DMS53 (cell line): ENCODE measurements at regions not wholly inside any gene's neighbourhood (a gene's known extent, or its start where the extent isn't known, plus 50 kb on each side); places are given as distances from the start of the nearest gene placed in this dataset.
A peak's percentile ranks its signal among the peaks of the same experiment; 100 is the strongest.
"Not testable (repeated sequence)": the region's sequence is repeated elsewhere in the genome, so short reads cannot be mapped to it uniquely, and the experiment has no call there.

ENCODE experiments used
- DNase-seq: peaks from one replicate; lab custom pipeline; 2025; lab: John Stamatoyannopoulos, UW

DNA sequence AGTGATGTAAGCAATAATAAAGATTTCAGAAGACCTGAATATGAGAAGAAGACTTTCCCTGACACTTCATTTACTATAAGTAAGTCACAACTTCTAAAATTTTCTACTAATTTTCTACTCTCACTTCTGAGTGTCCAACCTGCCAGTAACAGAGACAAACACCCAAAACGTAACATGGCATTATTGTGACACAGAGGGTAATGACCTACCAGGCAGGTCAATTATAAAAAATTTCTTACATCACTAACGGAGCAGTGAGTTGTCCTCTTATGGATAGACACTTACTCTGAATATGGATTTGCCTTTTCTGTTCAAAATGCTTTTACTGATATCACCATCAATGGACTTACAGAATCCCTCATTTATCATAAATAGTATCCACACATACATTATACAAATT is 405.9 kb upstream of the MAGEB16 start:
- DNase-seq: no peak

DNA sequence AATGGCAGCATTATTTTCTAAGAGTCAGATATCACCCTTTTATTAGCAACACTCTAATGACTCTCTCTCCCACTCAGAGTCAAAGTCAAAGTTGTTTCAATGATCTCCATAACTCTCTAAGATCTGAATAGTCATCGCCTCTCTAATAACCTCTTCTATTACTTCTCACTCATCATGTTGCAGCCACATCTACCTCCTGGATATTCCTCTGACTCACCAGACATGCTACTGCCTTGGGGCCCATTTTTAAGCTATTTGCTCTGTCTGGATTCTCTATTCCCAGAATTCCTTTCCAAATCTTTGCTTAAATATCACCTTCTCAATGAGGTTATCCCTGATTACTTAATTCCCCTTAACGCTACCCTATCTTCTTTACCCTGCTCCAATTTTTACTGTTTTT is 391.8 kb upstream of the MAGEB16 start:
- no peak for DNase-seq

DNA sequence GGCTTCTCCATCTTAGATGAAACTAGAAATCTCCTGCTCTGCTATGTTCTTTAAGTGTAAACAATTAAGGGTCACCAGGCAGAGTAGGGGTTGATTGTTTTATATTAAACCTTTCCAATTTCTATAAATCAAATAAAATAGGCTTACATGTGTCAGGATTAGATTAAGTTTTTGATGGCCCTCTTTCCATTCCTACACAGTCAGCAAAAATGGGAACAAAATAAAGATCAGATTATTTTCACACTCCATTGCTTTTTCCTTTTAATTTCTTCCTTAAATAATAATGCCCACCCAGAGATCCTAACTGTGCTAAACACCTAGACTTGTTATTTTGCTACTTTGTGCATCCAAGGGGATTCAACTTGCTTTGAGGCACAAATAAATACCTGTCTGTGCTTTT is 381.4 kb upstream of the MAGEB16 start:
- no peak for DNase-seq

DNA sequence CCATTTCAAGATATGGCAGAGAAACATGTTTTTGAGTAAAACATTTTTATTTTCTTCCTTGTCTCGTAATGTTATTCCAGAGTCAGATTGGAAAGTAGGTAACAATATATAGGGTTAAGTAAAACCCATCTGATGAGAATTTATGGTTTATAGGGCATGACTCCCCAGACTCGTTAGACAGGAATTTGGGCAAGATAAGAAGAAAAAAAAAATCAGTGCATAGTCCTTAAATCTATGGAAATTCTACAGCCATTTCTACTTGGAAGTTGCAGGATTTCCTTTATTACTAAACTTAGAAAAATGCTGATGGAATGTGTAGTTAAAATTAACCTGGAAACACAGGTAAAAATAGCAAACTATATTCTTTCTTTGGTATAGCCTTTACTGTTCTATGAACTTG is 366.1 kb upstream of the MAGEB16 start:
- DNase-seq: no peak

DNA sequence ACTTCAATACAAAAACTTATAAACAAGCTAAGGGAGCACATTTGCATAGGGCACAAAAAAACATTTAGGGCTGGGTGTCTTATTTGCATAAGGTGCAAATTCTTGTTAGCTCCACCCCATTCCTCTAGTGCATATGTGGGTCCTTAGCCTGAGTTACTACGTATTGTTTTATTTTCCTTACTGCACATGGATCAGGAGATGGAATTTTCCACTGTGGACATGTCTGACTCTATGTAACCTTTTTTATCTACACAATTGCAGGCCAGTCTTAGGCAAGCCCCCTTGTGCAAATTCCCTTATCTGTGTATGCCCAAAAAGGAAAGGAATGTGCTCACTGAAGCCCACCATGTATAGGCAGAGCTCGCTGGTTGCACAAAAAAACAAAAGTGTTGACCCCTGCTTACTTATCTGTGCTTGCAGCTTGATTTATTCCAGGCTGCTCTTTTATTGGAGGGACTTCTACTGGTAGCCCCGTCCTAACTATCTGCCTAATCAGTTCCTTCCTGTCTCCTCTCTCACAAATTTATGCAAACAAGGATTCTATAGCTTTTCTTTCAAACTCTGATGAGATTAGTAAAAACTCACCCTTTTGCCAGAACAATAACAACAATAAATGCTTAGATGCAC is 359.0 kb upstream of the MAGEB16 start:
- DNase-seq: peak; percentile 48

DNA sequence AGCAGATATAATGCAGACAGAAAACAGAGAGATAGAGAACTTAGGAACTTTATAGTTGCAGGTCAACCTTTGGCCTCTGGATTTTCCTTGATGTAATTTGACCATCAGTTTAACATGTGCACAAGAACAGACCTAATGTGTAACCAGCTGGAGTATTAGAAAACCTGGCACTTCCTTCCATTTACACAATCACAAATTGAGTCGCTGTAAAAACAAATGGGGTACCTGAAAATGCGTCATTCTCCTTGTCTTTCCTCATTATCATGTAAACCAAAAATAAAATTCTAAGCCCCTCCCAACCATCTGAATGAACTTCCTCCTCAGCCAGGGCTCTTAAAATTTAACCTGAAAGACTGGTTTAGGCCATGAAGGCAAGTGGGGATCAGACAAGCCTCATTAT is 358.4 kb upstream of the MAGEB16 start:
- DNase-seq: peak; percentile 80

DNA sequence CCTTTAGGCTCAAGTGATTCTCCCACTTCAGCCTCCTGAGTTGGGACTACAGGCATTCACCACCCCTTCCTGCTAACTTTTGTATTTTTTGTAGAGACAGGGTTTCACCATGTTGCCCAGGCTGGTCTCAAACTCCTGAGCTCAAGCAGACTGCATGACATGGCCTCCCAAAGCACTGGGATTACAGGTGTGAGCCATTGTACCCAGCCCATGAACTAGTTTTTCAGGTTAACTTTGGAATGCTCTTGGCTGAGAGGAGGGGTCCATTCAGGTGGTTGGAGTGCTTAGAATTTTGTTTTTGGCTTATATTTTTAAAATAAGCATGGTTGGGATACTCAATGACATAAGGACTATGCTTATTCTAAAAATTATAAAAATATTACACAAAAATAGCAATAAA is 355.7 kb upstream of the MAGEB16 start:
- DNase-seq: peak; percentile 20

DNA sequence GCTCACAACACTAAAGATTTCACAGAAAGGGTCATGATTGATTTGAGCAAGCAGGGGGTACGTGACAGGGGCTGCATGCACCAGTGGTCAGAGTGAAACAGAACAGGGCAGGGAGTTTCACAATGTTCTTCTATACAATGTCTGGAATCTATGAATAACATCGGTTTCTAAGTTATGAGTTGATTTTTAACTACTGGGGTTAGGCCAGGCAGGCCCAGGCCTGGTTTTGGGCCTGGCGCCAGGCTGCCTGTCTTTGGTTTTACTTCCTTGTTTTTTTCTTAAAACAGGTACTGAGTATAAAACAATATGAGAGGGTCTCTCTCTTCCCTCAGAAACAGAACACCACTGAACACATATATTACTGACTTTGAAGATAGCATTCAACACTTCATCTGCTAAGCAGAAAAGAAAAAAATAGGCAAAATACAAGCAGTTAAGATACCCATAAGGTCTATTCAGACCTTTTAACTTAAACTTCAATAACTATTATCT is 355.0 kb upstream of the MAGEB16 start:
- DNase-seq: peak; percentile 21

DNA sequence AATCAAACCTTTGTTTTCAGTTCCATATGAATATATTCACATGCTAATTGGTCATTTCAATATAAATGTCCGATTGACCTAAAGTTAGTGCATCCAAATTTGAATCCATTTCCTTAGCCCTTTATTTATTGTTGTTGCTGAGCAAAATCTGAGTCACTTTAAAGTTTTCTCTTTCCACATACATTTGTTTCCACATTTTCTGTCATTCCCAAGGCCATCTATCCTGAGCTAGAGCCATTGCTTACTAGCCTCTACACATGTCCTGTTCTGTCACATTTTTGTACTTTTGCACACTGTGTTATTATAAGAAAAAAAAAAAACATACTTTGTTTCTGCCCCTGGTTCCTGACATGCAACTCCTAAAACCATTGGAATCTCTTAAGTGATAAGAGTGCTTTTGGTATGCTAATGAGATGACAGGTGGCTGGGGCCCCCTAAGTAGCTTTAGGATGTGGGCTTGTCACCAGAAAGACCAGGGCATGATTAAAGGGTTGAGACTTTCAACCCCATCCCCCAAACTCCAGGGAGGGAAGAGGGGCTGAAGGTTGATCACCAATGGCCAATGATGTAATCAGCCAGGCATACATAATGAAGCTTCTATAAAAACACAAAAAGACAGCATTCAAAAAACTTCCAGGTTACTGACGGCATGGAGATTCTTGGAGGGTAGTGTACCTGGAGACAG is 353.3 kb upstream of the MAGEB16 start:
- no peak for DNase-seq

DNA sequence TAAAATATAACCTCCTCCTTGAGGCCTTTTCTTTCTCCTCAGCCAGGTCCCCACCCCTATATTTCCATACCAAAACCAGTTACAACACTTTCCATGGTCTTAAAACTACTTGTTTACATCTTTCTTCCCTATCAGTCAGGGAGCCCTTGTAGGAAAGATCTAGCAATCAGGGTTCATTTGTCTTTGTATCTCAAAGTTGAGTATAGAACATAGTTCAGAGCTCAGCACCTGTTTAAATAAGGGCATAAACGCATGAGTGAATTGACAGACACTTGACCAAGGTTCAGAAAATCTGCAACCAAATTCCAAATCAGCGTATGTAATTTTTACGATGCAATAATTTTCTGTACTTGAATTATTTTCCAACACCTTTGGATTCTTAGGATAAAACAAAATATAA is 352.2 kb upstream of the MAGEB16 start:
- peak; percentile 56 for DNase-seq

DNA sequence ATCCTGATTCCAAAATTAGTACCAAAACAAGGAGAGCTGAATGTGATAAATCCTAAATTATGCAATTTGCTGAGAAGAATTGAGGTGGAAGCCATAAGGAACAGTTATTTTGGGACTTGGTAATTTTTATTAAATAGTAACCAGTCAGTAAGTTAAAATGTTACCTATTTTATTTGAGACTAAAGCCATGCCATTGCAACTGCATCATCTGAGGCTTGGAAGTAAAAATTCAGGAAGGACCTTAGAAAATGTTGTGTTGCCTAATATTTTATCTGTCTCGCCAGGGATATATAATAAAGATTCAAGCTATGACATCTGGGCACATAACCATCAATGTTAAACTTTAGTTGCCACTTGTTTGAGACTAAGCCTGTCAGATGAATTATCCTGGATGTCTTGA is 341.3 kb upstream of the MAGEB16 start:
- DNase-seq: no peak

DNA sequence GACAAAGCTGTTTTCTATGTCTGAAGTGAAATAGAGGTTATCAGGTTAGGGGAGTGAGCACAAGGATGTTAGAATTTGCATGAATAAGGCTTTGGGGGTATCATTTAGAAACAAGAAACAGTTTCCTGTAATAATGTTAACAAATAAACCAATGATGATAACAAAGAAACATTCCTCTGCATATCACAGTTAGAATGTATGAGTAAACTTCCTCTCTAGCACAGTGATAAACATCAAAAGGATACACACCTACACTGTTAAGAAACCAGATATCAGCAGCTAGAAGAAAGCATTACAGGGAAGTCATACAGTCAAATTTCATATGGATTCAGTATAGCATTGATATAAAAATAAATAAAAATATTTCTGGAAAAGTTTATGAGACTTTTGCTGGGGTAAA is 340.0 kb upstream of the MAGEB16 start:
- no peak for DNase-seq

DNA sequence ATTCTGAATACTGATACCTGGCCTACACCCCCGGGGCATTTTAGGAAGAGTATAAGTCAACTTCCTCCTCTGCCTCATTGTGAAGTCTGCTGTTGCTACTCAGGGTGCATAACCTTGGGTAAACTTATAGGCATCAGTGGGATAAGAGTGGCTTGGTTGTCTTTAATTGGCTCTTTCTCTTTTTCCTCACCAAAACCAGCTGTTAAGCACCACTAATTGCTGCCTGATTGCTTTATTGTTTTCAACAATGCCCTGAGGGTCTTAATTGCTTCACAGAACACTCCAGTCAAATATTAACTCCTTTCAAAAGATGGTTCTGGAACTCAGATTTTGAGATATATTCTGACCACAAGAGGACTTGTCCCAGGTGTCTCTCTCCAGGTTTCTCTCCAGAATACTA is 337.0 kb upstream of the MAGEB16 start:
- DNase-seq: no peak

DNA sequence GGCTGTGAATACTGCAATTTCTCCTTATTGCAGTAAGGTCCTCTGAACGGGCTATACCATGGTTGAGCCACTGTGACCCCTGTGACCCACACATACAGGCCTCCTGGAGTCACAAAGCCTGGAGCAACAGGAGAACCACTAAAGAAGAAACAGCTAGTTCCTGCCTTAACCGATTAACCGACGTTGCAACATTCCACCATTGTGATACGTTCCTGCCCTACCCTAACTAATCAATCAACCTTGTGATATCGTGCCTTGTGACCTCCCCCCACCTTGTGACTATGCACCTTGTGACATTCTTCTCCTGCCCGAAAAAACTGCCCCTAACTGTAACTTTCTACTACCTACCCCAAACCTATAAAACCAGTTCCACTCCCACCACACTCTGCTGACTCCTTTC is 301.5 kb upstream of the MAGEB16 start:
- not testable (repeated sequence) for DNase-seq

DNA sequence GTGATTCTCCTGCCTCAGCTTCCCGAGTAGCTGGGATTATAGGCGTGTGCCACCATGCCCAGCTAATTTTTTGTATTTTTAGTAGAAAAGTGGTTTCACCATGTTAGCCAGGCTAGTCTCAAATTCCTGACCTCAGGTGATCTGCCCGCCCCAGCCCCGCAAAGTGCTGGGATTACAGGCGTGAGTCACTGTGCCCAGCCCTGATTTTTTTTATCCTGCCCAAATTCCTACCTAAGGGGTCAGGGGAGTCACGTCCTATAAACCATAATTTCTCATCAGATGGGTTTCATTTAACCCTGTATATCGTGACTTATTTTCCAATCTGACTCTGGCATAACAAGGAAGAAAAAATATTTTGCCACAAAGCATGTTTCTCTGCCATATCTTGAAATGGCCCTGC is 300.7 kb upstream of the MAGEB16 start:
- not testable (repeated sequence) for DNase-seq

DNA sequence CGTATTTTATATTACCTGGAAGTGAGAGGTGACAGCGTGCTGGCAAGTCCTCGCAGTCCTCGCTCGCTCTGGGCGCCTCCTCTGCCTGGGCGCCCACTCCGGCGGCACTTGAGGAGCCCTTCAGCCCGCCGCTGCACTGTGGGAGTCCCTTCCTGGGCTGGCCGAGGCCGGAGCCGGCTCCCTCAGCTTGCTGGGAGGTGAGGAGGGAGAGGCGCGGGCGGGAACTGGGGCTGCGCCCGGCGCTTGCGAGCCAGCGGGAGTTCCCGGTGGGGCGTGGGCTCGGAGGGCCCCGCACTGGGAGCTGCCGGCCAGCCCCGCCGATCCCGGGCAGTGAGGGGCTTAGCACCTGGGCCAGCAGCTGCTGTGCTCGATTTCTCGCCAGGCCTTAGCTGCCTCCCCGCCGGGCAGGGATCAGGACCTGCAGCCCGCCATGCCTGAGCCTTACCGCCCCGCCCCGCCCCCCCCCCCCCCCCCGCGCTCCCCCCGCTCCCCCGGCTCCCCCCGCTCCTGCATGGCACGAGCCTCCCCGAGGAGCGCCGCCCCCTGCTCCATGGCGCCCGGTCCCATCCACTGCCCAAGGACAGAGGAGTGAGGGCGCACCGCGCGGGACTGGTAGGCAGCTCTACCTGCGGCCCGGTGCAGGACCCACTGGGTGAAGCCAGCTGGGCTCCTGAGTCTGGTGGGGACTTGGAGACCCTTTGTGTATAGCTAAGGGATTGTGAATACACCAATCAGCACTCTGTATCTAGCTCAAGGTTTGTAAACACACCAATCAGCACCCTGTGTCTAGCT is 298.9 kb upstream of the MAGEB16 start:
- DNase-seq: no peak

DNA sequence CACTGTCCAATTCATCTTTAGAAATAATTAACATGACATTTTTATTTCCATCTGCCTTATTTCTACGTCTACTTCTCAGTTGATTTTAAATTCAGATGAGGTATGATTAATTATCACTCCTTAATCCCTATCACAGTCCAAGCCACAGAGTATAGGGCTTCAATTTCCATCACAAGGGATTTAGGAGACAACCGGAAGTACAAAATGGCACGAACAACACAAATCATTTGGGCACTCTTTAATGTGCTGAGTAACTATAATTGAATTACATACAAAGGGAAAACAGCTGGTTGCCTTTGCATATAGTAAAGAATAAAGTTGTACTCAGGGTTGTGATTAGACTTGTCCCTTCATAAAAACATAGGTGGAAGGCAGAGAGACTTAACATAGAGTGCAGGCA is 290.4 kb upstream of the MAGEB16 start:
- DNase-seq: no peak

DNA sequence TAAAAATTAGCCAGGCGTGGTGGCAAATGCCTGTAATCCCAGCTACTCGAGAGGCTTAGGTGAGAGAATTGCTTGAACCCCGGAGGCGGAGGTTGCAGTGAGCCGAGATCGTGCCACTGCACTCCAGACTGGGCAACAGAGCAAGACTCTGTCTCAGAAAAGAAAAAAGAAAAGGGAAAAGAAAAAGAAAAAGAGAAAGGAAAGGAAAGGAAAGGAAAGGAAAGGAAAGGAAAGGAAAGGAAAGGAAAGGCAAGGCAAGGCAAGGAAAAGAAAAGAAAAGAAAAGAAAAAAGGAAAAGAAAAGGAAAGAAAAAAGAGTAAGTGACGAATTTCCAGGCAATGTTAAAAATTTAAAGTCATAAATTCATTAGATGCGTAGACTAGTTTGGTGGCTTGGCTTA is 250.1 kb upstream of the MAGEB16 start:
- DNase-seq: not testable (repeated sequence)

DNA sequence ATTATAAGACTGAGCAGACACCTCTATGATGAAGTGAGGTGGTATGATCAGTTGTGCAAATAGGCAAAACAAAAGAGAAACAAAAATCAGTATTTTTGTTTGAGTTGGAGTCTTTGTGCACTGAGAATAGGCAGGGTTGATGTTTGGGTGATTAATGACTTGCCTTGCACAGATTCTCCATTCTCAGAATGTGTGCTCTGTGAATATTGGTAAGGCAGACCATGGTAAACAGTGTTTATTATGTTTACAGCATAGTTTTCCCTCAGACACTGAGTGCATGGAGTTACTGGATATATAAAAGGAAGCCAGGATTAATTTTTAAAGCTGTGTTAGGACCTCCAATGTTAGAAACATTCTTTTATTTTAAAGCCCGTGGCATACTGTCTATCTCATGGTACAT is 240.2 kb upstream of the MAGEB16 start:
- DNase-seq: no peak

DNA sequence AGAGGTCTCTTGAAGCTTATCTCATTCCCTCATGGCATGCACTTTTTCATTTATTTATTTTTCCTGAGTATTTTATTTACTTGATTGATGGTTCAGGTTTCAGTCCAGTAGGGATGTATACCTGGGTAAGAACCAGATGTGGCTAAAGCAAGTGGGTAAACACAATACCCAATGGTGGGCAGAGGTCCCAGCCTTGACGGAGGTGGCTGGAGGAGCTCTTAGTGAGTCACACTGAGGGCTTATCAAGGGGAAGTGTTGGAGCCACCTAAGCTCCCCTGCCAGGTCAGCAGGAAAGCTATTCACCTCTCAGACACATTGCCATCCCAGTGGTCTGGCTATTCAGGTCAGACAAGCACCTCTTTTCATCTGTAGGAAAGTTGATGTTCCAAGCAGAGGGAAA is 236.2 kb upstream of the MAGEB16 start:
- DNase-seq: peak; percentile 32

DNA sequence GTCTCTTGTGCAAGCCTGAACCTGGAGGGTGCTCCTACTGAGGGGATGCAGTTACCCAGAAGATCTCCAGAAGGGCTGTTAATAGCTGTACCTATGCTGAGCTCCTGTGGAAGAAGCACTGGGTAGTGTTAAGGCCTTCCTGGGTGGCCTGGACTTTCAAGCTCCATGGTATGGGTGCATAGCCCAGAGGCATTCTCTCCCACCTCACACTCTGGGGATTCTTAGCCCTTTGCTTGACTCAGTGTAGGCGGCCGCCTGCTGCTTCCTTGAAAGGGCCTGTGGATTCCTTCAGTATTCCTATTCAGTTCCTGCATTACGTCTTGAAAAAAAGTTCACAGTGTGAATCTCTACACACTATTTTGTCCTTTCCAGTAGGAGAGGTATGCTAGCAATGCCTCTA is 235.7 kb upstream of the MAGEB16 start:
- DNase-seq: no peak

DNA sequence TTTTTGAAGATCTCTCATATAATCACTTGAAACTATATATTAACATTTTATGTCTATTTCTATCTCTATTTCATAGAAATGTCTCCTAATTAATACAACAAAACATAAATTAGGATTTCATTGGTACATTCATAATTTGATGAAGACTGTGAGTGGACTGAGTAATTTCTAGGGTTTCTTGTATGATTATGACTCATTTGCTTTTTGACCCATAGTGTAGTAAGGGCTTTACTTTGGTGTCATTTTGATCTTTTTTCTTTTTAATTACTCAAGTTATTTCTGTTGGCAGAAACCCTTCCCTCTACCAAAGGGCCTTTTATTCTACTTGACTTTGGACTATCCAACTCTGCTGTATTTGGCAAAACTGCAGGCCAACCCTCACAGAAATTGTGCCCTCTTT is 207.9 kb upstream of the MAGEB16 start:
- DNase-seq: no peak

DNA sequence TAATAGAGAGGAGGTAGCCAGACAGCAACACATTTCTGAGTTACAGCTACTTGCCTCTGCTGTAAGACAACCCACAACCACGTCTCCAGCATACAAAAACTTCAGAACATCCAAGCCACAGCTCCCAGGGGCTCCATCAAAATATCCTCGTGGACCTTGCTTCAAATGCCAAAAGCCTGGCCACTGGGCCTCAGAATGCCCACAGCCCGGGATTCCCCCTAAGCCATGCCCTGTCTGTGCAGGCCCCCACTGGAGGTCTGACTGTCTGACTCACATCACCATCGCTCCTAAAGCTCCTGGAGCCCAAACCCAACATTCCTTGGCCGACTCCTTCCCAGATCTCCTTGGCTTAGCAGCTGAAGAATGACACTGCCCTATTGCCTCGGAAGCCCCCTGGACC is 186.6 kb upstream of the MAGEB16 start:
- DNase-seq: not testable (repeated sequence)
